HCT116 (cell line): ENCODE measurements at regions not wholly inside any gene's neighbourhood (a gene's known extent, or its start where the extent isn't known, plus 50 kb on each side); places are given as distances from the start of the nearest gene placed in this dataset.

Experiments used
- ATAC-seq: fragments of 200-7000 bp; cut with Tn5 transposase; 2 replicates; pipeline ENCODE4 v1.9.1; 2020; ENCODE audit warnings: mild to moderate bottlenecking, moderate library complexity
- BruUV-seq: library from RNA; stranded (reverse); fragments of 400-500 nt; replicated peaks from 2 replicates; lab custom pipeline; 2021; lab: Mats Ljungman, UMichigan
- CTCF ChIA-PET: fragments of 300-600 bp; sonication (Branson Sonifier 250); formaldehyde crosslinking; loops from one replicate; lab custom pipeline; 2021; ENCODE audit warnings: antibody characterized with exemption; lab: Charles Lee
- POLR2A ChIA-PET: fragments of 300-600, 350-600 bp; sonication (Branson Sonifier 250); formaldehyde crosslinking; loops from one replicate; lab custom pipeline; 2021; ENCODE audit warnings: antibody characterized with exemption; lab: Charles Lee
- RAD21 ChIA-PET, 2 experiments: fragments of 300-600 bp; sonication (Branson Sonifier 250); formaldehyde crosslinking; loops; one replicate each; lab custom pipeline; 2023; ENCODE audit warnings: low total read pairs in 2 of 2; ENCODE audit not compliant: uncharacterized antibody in 2 of 2, unreplicated experiment in 2 of 2, low non-redundant PET in 1 of 2; lab: Charles Lee
- DNase-seq: peaks from one replicate; pipeline ENCODE4 v3.0.0-alpha.2; 2010; ENCODE audit warnings: low read depth, low spot score
- H2AFZ ChIP-seq: fragments of 200-600 bp; shearing (Covaris generic), sonication (generic); 2 replicates; pipeline ENCODE4 v1.6.1; 2017; ENCODE audit warnings: low read depth, mixed run types, mixed read lengths, antibody characterized with exemption, low read length; ENCODE audit not compliant: poor library complexity, severe bottlenecking
- H3K27ac ChIP-seq: 2 replicates; pipeline ENCODE4 v1.5.1; 2012; ENCODE audit warnings: low read depth, low read length
- H3K27me3 ChIP-seq: fragments of 200-600 bp; sonication (generic); 2 replicates; pipeline ENCODE4 v1.6.1; 2016; ENCODE audit warnings: mixed run types, low read length, mixed read lengths; ENCODE audit not compliant: insufficient read depth
- H3K36me3 ChIP-seq, 2 experiments: fragments of 200-500 bp in 1 of 2; fragments of 200-600 bp in 1 of 2; sonication (Bioruptor generic) in 1 of 2; sonication (generic) in 1 of 2; 2 replicates each; pipeline versions ENCODE4 v1.5.1 to v1.6.1; 2014 to 2016; ENCODE audit warnings: low read length in 2 of 2, inconsistent platforms in 1 of 2, mixed read lengths in 1 of 2, mixed run types in 1 of 2; ENCODE audit not compliant: insufficient read depth in 2 of 2, control insufficient read depth in 1 of 2
- H3K4me1 ChIP-seq, 2 experiments: fragments of 200-600 bp in 1 of 2; sonication (generic) in 1 of 2; 2 replicates each; pipeline versions ENCODE4 v1.5.1 to v1.6.1; 2012 to 2017; ENCODE audit warnings: low read length in 2 of 2, inconsistent platforms in 1 of 2, mild to moderate bottlenecking in 1 of 2, mixed read lengths in 1 of 2, mixed run types in 1 of 2, moderate library complexity in 1 of 2; ENCODE audit not compliant: insufficient read depth in 2 of 2, control insufficient read depth in 1 of 2
- H3K4me2 ChIP-seq: fragments of 200-600 bp; sonication (generic); 2 replicates; pipeline ENCODE4 v1.6.1; 2017; ENCODE audit warnings: mixed run types, low read length, mixed read lengths
- H3K4me3 ChIP-seq, 2 experiments: fragments of 200-600 bp in 1 of 2; sonication (generic) in 1 of 2; replicated peaks in 1 of 2; 2 replicates each; pipeline ENCODE4 v1.5.1; 2011 to 2016; ENCODE audit warnings: low read length in 2 of 2, control low read depth in 1 of 2, low read depth in 1 of 2, mild to moderate bottlenecking in 1 of 2, mixed read lengths in 1 of 2, mixed run types in 1 of 2
- H3K79me2 ChIP-seq: fragments of 200-600 bp; sonication (generic); 2 replicates; pipeline ENCODE4 v1.6.1; 2017; ENCODE audit warnings: mild to moderate bottlenecking, mixed run types, low read length, moderate library complexity, mixed read lengths; ENCODE audit not compliant: insufficient read depth
- H3K9ac ChIP-seq: fragments of 200-600 bp; sonication (generic); 2 replicates; pipeline ENCODE4 v1.6.1; 2016; ENCODE audit warnings: low read length, mixed read lengths
- H3K9me2 ChIP-seq: fragments of 200-600 bp; sonication (generic), shearing (Covaris generic); 2 replicates; pipeline ENCODE4 v1.6.1; 2017; ENCODE audit warnings: mixed run types, mild to moderate bottlenecking, moderate library complexity; ENCODE audit not compliant: insufficient read depth
- H3K9me3 ChIP-seq, 2 experiments: fragments of 200-500 bp in 1 of 2; fragments of 200-600 bp in 1 of 2; sonication (Bioruptor generic) in 1 of 2; sonication (generic) in 1 of 2; 2 replicates each; pipeline ENCODE4 v1.6.1; 2014 to 2017; ENCODE audit warnings: low read length in 2 of 2, mixed read lengths in 2 of 2, inconsistent platforms in 1 of 2, low read depth in 1 of 2, mild to moderate bottlenecking in 1 of 2, mixed run types in 1 of 2, moderate library complexity in 1 of 2; ENCODE audit not compliant: control insufficient read depth in 1 of 2, insufficient read depth in 1 of 2
- H4K20me1 ChIP-seq: fragments of 200-600 bp; sonication (generic), shearing (Covaris generic); 2 replicates; pipeline ENCODE4 v1.6.1; 2017; ENCODE audit warnings: mixed run types, mild to moderate bottlenecking, moderate library complexity; ENCODE audit not compliant: insufficient read depth
- CBX3 ChIP-seq: IDR thresholded peaks from 2 replicates; pipeline ENCODE4 v1.6.1; 2012; ENCODE audit warnings: low read depth
- EGR1 ChIP-seq: IDR thresholded peaks from 2 replicates; pipeline ENCODE4 v1.6.1; 2012; ENCODE audit warnings: low read depth
- ELF1 ChIP-seq: IDR thresholded peaks from 2 replicates; pipeline ENCODE4 v1.6.1; 2012; ENCODE audit warnings: low read depth, borderline replicate concordance
- EZH2 ChIP-seq: fragments of 200-600 bp; sonication (generic); IDR thresholded peaks from 2 replicates; pipeline ENCODE4 v1.6.1; 2017; ENCODE audit warnings: antibody characterized with exemption, mixed run types
- EZH2phosphoT487 ChIP-seq: fragments of 200-600 bp; IDR thresholded peaks from 2 replicates; pipeline ENCODE4 v1.6.1; 2018; ENCODE audit warnings: antibody characterized with exemption, borderline replicate concordance
- FOSL1 ChIP-seq: IDR thresholded peaks from 2 replicates; pipeline ENCODE4 v1.6.1; 2012; ENCODE audit warnings: low read depth
- MAX ChIP-seq: IDR thresholded peaks from 2 replicates; pipeline ENCODE4 v1.6.1; 2012
- POLR2AphosphoS5 ChIP-seq: IDR thresholded peaks from 2 replicates; pipeline ENCODE4 v1.6.1; 2011; ENCODE audit warnings: mild to moderate bottlenecking, low read depth, low read length, moderate library complexity
- SRF ChIP-seq: IDR thresholded peaks from 2 replicates; pipeline ENCODE4 v1.6.1; 2012; ENCODE audit warnings: low read depth
- TCF7L2 ChIP-seq: IDR thresholded peaks from 2 replicates; pipeline ENCODE4 v1.7.0; 2011; ENCODE audit warnings: borderline replicate concordance, inconsistent platforms; ENCODE audit not compliant: insufficient read depth, insufficient read length; ENCODE audit errors: extremely low read depth
- intact Hi-C: fragments of 100-400 bp; cut with micrococcal nuclease; formaldehyde crosslinking; loops from 2 replicates; pipeline ENCODE4 v1.10.0; 2022
- TF ChIP-seq, protein P1 (sequence below): IDR thresholded peaks from 2 replicates; pipeline ENCODE4 v1.6.1; 2012; ENCODE audit warnings: low read depth

- Histone ChIP-seq H3K79me2 (no peaks in the 10 kb centered on the region), H2AFZ (no peak overlapping the region), H3K27ac (no peak overlapping the region), H3K9me2 (no peaks in the 10 kb centered on the region), H3K4me2 (no peak overlapping the region), H3K4me3 (no peak overlapping the region), H3K9ac (no peak overlapping the region), H3K36me3 (no peaks in the 10 kb centered on the region), H3K4me1 (no peaks in the 10 kb centered on the region), H3K9me3 (no peaks in the 10 kb centered on the region), H3K27me3 (peaks cover 19% of the 10 kb centered on the region; the same call in 1 of the 2 replicates), H4K20me1 (no peaks in the 10 kb centered on the region)
- ChIA-PET CTCF (no interaction called here), POLR2A (no interaction called here), RAD21 (no interaction called here)
- BruUV-seq = no TSS peak
- intact Hi-C loops = no loop called here
- DNase-seq = no peak
- ATAC-seq = no peak
- TF ChIP-seq EZH2 (no peak), MAX (no peak), ELF1 (no peak)
These were observed 124.7 kb upstream of the C1orf174 start for GRCh38 chr1:4024811-4025210.

DNA sequence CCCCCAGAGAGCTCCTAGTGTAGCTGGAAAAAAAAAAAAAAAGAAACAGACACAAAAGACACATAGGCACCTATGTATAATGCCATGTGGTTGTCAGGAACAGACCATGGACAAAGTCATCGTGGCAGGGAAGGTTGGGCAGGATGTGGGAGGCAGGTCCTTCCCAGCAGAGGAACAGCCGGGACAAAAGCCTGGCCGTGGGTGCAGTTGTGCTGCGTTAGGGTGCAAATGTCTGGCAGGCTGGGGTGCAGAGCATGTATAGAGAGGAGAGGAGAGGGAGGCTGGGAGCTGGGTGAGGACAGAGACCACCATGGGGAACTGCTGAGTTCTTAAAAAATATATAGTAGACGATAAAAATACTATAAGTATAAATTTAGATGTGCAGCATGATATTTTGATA, 125.7 kb upstream of the C1orf174 start:
- no peak overlapping the region for H2AFZ ChIP-seq
- H3K4me3 ChIP-seq = no peak overlapping the region
- no peaks in the 10 kb centered on the region for H4K20me1 ChIP-seq
- no peak overlapping the region for H3K4me2 ChIP-seq
- POLR2A ChIA-PET = no interaction called here
- H3K27me3 ChIP-seq = peaks cover 19% of the 10 kb centered on the region; the same call in 1 of the 2 replicates
- H3K79me2 ChIP-seq = no peaks in the 10 kb centered on the region
- H3K9me2 ChIP-seq = no peaks in the 10 kb centered on the region
- no peak overlapping the region for H3K27ac ChIP-seq
- no TSS peak for BruUV-seq
- no peak for ATAC-seq
- intact Hi-C loops = no loop called here
- H3K4me1 ChIP-seq = no peaks in the 10 kb centered on the region
- TF ChIP-seq CBX3 (no peak), TCF7L2 (no peak), ELF1 (no peak), EGR1 (no peak), EZH2 (no peak), FOSL1 (no peak), SRF (no peak), EZH2phosphoT487 (no peak), POLR2AphosphoS5 (no peak)
- TF ChIP-seq, protein P1, sequence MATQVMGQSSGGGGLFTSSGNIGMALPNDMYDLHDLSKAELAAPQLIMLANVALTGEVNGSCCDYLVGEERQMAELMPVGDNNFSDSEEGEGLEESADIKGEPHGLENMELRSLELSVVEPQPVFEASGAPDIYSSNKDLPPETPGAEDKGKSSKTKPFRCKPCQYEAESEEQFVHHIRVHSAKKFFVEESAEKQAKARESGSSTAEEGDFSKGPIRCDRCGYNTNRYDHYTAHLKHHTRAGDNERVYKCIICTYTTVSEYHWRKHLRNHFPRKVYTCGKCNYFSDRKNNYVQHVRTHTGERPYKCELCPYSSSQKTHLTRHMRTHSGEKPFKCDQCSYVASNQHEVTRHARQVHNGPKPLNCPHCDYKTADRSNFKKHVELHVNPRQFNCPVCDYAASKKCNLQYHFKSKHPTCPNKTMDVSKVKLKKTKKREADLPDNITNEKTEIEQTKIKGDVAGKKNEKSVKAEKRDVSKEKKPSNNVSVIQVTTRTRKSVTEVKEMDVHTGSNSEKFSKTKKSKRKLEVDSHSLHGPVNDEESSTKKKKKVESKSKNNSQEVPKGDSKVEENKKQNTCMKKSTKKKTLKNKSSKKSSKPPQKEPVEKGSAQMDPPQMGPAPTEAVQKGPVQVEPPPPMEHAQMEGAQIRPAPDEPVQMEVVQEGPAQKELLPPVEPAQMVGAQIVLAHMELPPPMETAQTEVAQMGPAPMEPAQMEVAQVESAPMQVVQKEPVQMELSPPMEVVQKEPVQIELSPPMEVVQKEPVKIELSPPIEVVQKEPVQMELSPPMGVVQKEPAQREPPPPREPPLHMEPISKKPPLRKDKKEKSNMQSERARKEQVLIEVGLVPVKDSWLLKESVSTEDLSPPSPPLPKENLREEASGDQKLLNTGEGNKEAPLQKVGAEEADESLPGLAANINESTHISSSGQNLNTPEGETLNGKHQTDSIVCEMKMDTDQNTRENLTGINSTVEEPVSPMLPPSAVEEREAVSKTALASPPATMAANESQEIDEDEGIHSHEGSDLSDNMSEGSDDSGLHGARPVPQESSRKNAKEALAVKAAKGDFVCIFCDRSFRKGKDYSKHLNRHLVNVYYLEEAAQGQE = no peak
- TF ChIP-seq, all 23 proteins: peak for 0
- CTCF ChIA-PET = no interaction called here
- RAD21 ChIA-PET = no interaction called here
- Histone ChIP-seq H3K36me3 (no peaks in the 10 kb centered on the region), H3K9me3 (no peaks in the 10 kb centered on the region), H3K9ac (no peak overlapping the region)
- DNase-seq = no peak
